ENCODE measurements at regions not wholly inside any gene's neighbourhood (a gene's known extent, or its start where the extent isn't known, plus 50 kb on each side); places are given as distances from the start of the nearest gene placed in this dataset.

GRCh38 chr22:19639610-19640135 is 74.6 kb upstream of the SEPTIN5 start:
- H3K4me3 ChIP-seq (replicated peaks in 1 of 4; ENCODE audit: control extremely low read depth in 1 of 4, insufficient read depth in 1 of 4, low read depth in 3 of 4, low read length in 4 of 4): no peak overlapping the region
- DNase-seq (ENCODE audit: low read depth in 2 of 2): no peak
- H3K27me3 ChIP-seq (ENCODE audit: control insufficient read depth, insufficient read depth, low read length): no peaks in the 10 kb centered on the region
- H3K4me2 ChIP-seq (ENCODE audit: extremely low read depth, insufficient read depth, low read length): no peak overlapping the region
- no peak overlapping the region for H2AFZ ChIP-seq (ENCODE audit: low read length)
- H3K36me3 ChIP-seq (ENCODE audit: control insufficient read depth, insufficient read depth, low read length): no peaks in the 10 kb centered on the region
- no peak for TF ChIP-seq EZH2 (IDR thresholded peaks at IDR 0.05; ENCODE audit: low read length, missing control alignments)
- H3K4me1 ChIP-seq (ENCODE audit: control insufficient read depth, extremely low read depth, insufficient read depth, low read length): no peaks in the 10 kb centered on the region
- H3K79me2 ChIP-seq (ENCODE audit: control insufficient read depth, insufficient read depth, low read length): no peaks in the 10 kb centered on the region
- no peak overlapping the region for H3K9ac ChIP-seq (ENCODE audit: insufficient read depth, low read length)
- no peaks in the 10 kb centered on the region for H3K9me3 ChIP-seq (ENCODE audit: control insufficient read depth, insufficient read depth, low read depth, low read length)
- H4K20me1 ChIP-seq (ENCODE audit: control insufficient read depth, extremely low read depth, insufficient read depth, low read length): no peaks in the 10 kb centered on the region
- no peak overlapping the region for H3K27ac ChIP-seq (ENCODE audit: insufficient read depth, low read length)

GRCh38 chr22:19640306-19640705 is 74.0 kb upstream of the SEPTIN5 start:
- H3K9ac ChIP-seq (ENCODE audit: insufficient read depth, low read length): no peak overlapping the region
- DNase-seq (ENCODE audit: low read depth in 2 of 2): no peak
- H3K4me2 ChIP-seq (ENCODE audit: extremely low read depth, insufficient read depth, low read length): no peak overlapping the region
- no peaks in the 10 kb centered on the region for H3K27me3 ChIP-seq (ENCODE audit: control insufficient read depth, insufficient read depth, low read length)
- no peak overlapping the region for H3K4me3 ChIP-seq (replicated peaks in 1 of 4; ENCODE audit: control extremely low read depth in 1 of 4, insufficient read depth in 1 of 4, low read depth in 3 of 4, low read length in 4 of 4)
- no peak overlapping the region for H2AFZ ChIP-seq (ENCODE audit: low read length)
- H3K9me3 ChIP-seq (ENCODE audit: control insufficient read depth, insufficient read depth, low read depth, low read length): no peaks in the 10 kb centered on the region
- H3K36me3 ChIP-seq (ENCODE audit: control insufficient read depth, insufficient read depth, low read length): no peaks in the 10 kb centered on the region
- TF ChIP-seq EZH2 (IDR thresholded peaks at IDR 0.05; ENCODE audit: low read length, missing control alignments) (no peak), CTCF (conservative IDR thresholded peaks at IDR 0.05 in 1 of 2, IDR thresholded peaks at IDR 0.05 in 1 of 2; ENCODE audit: low read depth in 1 of 2, low read length in 2 of 2) (no peak)
- H3K27ac ChIP-seq (ENCODE audit: insufficient read depth, low read length): no peak overlapping the region
- no peaks in the 10 kb centered on the region for H4K20me1 ChIP-seq (ENCODE audit: control insufficient read depth, extremely low read depth, insufficient read depth, low read length)
- H3K4me1 ChIP-seq (ENCODE audit: control insufficient read depth, extremely low read depth, insufficient read depth, low read length): no peaks in the 10 kb centered on the region
- no peaks in the 10 kb centered on the region for H3K79me2 ChIP-seq (ENCODE audit: control insufficient read depth, insufficient read depth, low read length)

- Histone ChIP-seq H3K9ac (ENCODE audit: insufficient read depth, low read length) (no peak overlapping the region), H4K20me1 (ENCODE audit: control insufficient read depth, extremely low read depth, insufficient read depth, low read length) (no peaks in the 10 kb centered on the region), H3K4me3 (replicated peaks in 1 of 4; ENCODE audit: control extremely low read depth in 1 of 4, insufficient read depth in 1 of 4, low read depth in 3 of 4, low read length in 4 of 4) (no peak overlapping the region), H3K36me3 (ENCODE audit: control insufficient read depth, insufficient read depth, low read length) (no peaks in the 10 kb centered on the region), H3K4me2 (ENCODE audit: extremely low read depth, insufficient read depth, low read length) (no peak overlapping the region), H3K27ac (ENCODE audit: insufficient read depth, low read length) (no peak overlapping the region), H3K9me3 (ENCODE audit: control insufficient read depth, insufficient read depth, low read depth, low read length) (no peaks in the 10 kb centered on the region), H2AFZ (ENCODE audit: low read length) (no peak overlapping the region), H3K4me1 (ENCODE audit: control insufficient read depth, extremely low read depth, insufficient read depth, low read length) (no peaks in the 10 kb centered on the region), H3K27me3 (ENCODE audit: control insufficient read depth, insufficient read depth, low read length) (no peaks in the 10 kb centered on the region), H3K79me2 (ENCODE audit: control insufficient read depth, insufficient read depth, low read length) (no peaks in the 10 kb centered on the region)
- TF ChIP-seq CTCF (conservative IDR thresholded peaks at IDR 0.05 in 1 of 2, IDR thresholded peaks at IDR 0.05 in 1 of 2; ENCODE audit: low read depth in 1 of 2, low read length in 2 of 2) (peak; percentile 24 to 28), EZH2 (IDR thresholded peaks at IDR 0.05; ENCODE audit: low read length, missing control alignments) (no peak)
- no peak for DNase-seq (ENCODE audit: low read depth in 2 of 2)
Observed at GRCh38 chr22:19641254-19641982, 72.9 kb upstream of the SEPTIN5 start.

Measured in fibroblast of lung (primary cell).